WI38 (cell line): ENCODE measurements at regions not wholly inside any gene's neighbourhood (a gene's known extent, or its start where the extent isn't known, plus 50 kb on each side); places are given as distances from the start of the nearest gene placed in this dataset.

Source experiments
- H3K4me3 ChIP-seq: 2 replicates; pipeline ENCODE4 v1.5.1; 2011; ENCODE audit warnings: low read depth, mild to moderate bottlenecking, control low read depth, low read length
- CTCF ChIP-seq: IDR thresholded peaks from 2 replicates; pipeline ENCODE4 v1.5.1; 2012; ENCODE audit warnings: low read depth, mild to moderate bottlenecking, control low read depth, low read length

GRCh38 chr11:71343828-71344400 lies 91.5 kb upstream of the SHANK2 start:
- no peak overlapping the region for H3K4me3 ChIP-seq
- TF ChIP-seq CTCF: no peak

- peak; percentile 46 for TF ChIP-seq CTCF
- H3K4me3 ChIP-seq: no peak overlapping the region
These were observed 90.8 kb upstream of the SHANK2 start for GRCh38 chr11:71342951-71343827.

- no peak for TF ChIP-seq CTCF
- H3K4me3 ChIP-seq: no peak overlapping the region
These were observed 89.7 kb upstream of the SHANK2 start for GRCh38 chr11:71342116-71342515.

GRCh38 chr11:71341596-71341995 lies 89.2 kb upstream of the SHANK2 start:
- TF ChIP-seq CTCF: no peak
- H3K4me3 ChIP-seq: no peak overlapping the region

GRCh38 chr11:71341173-71341572 lies 88.8 kb upstream of the SHANK2 start:
- H3K4me3 ChIP-seq: no peak overlapping the region
- no peak for TF ChIP-seq CTCF

- TF ChIP-seq CTCF: no peak
These were observed 87.8 kb upstream of the SHANK2 start for GRCh38 chr11:71340086-71340606.

GRCh38 chr11:71339396-71339881 lies 87.1 kb upstream of the SHANK2 start:
- TF ChIP-seq CTCF: no peak

More at GRCh38 chr11:71340086-71340606, 87.8 kb upstream of the SHANK2 start:
- no peak overlapping the region for H3K4me3 ChIP-seq

More at GRCh38 chr11:71339396-71339881, 87.1 kb upstream of the SHANK2 start:
- no peak overlapping the region; the same call in 1 of the 2 replicates for H3K4me3 ChIP-seq
